MM.1S (cell line): ENCODE measurements at regions not wholly inside any gene's neighbourhood (a gene's known extent, or its start where the extent isn't known, plus 50 kb on each side); places are given as distances from the start of the nearest gene placed in this dataset.

Experiments used
- CTCF ChIP-seq: fragments of 300-600 bp; sonication (generic); IDR thresholded peaks from 2 replicates; pipeline ENCODE4 v1.5.1; 2016; ENCODE audit warnings: antibody characterized with exemption, low read length, mixed read lengths
- EZH2phosphoT487 ChIP-seq: fragments of 300-600 bp; sonication (generic); IDR thresholded peaks from 2 replicates; pipeline ENCODE4 v1.6.1; 2018; ENCODE audit warnings: antibody characterized with exemption, low read length

- TF ChIP-seq CTCF (no peak), EZH2phosphoT487 (no peak)
Observed at GRCh38 chr10:31617133-31617532, 298.1 kb downstream of the ZEB1 start.
